WI38 (cell line): ENCODE measurements at regions not wholly inside any gene's neighbourhood (a gene's known extent, or its start where the extent isn't known, plus 50 kb on each side); places are given as distances from the start of the nearest gene placed in this dataset.

Experiments used
- H3K4me3 ChIP-seq: 2 replicates; pipeline ENCODE4 v1.5.1; 2011; ENCODE audit warnings: low read depth, mild to moderate bottlenecking, control low read depth, low read length
- CTCF ChIP-seq: IDR thresholded peaks from 2 replicates; pipeline ENCODE4 v1.5.1; 2012; ENCODE audit warnings: low read depth, mild to moderate bottlenecking, control low read depth, low read length

- TF ChIP-seq CTCF, result no peak
- no peak overlapping the region for H3K4me3 ChIP-seq
Measured at GRCh38 chr19:29450306-29450705, 75.5 kb upstream of the VSTM2B start.

GRCh38 chr19:29450812-29451211 is 75.0 kb upstream of the VSTM2B start:
- no peak for TF ChIP-seq CTCF
- H3K4me3 ChIP-seq, result no peak overlapping the region

GRCh38 chr19:29454109-29454508 is 71.7 kb upstream of the VSTM2B start:
- no peak overlapping the region for H3K4me3 ChIP-seq
- TF ChIP-seq CTCF, result no peak

GRCh38 chr19:29457413-29457812 is 68.4 kb upstream of the VSTM2B start:
- TF ChIP-seq CTCF, result no peak
- no peak overlapping the region for H3K4me3 ChIP-seq

GRCh38 chr19:29467824-29468401 is 57.9 kb upstream of the VSTM2B start:
- H3K4me3 ChIP-seq, result no peak overlapping the region
- no peak for TF ChIP-seq CTCF

GRCh38 chr19:29475469-29475868 is 50.3 kb upstream of the VSTM2B start:
- TF ChIP-seq CTCF, result no peak
- no peak overlapping the region for H3K4me3 ChIP-seq
